HG03520 (cell line): ENCODE measurements at regions not wholly inside any gene's neighbourhood (a gene's known extent, or its start where the extent isn't known, plus 50 kb on each side); places are given as distances from the start of the nearest gene placed in this dataset.

Experiments used
- ATAC-seq: cut with Tn5 transposase; IDR thresholded peaks from one replicate; pipeline ENCODE4 v1.9.1; 2021; ENCODE audit warnings: mild to moderate bottlenecking, moderate library complexity; ENCODE audit not compliant: unreplicated experiment

DNA sequence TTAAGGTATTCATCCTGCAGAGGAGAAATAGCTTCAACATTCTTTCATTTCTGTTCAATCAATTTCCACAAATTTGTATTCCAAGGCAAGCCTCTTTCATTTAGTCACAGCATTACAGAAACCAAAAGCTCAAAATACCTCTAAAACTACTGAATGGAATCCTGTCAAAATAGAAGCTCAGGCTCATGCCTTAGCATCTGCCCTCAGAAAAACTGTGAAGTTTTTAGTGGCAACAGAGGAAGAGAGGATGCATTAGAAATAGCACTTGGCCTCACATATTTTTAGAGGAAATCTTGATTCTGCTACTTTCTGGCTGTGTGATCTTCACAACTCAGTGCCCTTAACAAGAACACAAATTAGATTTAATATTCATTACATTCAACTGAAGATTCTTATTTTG is 69.1 kb upstream of the GALNT13 start:
- no peak for ATAC-seq

DNA sequence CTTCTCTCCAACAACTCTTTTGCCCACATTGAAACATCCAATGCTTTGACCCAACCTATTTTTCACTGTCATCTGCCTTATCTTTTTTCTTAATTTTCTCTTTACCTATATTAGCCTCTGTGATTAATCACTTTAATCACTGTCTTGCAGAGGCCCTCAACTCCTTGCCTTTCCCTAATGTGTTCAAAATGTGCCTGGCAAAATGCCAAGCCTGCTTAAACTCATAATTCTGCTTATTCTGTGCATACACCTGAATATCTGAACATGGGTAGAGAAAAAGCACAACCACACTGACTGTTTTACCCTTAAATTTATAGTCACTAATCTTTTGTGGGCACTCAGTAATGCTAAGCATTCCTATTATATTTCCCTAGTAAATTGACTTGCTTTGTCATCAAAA is 63.0 kb upstream of the GALNT13 start:
- ATAC-seq = no peak

DNA sequence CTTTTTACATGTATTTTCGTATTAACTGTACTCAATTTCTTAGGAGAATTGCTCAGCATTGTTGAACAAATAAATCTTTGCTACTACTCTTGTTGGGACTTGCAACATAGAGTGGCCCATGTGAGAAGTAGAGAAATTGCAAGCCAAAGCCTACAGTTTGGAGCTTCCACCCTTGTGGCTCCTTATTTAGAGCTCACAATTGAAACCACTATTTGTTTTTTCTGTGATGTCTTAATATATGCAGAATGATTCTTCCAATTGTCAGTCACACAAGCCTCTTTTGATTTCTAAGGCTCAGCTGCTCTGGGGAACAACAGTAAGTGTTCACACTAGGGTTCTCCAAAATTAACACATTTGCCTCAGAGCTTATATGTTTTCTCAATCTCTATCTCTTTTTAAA is 60.2 kb upstream of the GALNT13 start:
- ATAC-seq = no peak

DNA sequence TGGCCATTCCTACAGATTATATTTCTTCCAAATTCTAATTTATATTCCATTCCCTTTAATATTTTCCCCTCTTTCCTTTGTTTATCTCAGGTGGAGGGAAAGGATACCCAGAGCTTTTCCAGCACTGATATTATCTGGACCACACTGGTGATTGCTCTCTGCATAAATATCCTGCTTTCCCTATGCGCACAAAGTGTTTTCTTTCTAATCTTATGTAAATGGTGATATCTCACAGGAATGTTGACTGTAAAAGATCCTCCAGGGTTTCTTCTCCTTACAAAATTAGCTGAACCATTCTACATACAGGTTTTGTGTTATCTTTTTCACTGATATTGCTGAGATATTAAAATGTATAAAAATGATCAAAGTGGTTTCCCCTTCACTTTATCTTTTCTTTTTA is 59.1 kb upstream of the GALNT13 start:
- no peak for ATAC-seq

DNA sequence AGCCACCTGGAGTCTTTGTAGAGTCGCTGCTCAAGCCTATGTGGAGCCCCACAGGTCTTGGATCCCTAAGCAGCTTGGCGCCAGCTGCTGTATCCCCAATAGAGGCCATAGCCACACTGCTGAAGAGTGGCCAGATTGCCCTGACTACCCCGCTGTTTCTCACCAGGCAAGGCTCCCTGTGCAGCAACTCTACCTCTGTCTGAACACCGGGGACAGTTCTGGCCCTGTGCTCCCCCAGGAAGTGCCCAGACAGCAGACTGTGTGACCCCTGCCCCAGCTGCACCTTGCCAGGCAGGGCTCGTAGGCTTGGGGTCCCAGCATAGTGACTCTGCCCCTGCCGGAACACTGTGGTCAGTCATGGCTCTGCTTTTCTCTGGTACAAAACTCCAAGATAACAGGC is 53.5 kb upstream of the GALNT13 start:
- ATAC-seq = no peak

DNA sequence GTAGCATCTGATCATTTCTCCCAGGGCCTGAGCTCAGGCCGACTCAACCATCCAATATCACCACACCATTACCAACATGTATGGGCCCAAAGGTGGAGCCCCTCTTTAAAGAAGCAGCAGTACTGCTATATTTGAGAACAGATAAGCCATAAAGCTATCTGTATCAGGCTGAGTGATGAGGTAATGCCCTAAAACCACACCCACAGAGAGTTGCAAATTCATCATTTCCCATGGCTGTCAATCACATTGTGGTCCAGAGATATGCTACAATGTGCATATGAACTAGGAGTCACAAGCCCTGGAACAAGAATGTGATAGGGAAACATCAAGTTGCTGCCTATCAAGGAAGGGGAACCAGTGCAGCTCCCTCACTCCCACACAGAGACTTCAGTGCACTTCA is 52.6 kb upstream of the GALNT13 start:
- ATAC-seq = no peak

DNA sequence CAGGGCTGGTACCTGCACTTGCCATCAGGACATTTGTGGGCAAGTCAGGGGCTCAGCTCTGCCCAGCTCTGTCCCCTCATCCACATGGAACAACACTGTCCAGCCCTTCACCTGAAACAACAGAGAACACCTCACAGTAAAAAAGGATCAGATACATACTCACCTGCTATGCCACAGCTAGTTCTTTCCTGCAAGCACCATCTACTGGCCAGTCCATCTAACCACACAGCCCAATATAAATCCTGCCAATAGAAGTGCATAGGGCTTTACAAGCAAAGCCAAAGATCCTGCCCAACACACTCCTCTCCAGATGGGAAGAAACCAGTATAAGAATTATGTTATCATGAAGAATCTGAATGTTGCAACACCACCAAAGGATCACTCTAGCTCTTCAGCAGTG is 52.2 kb upstream of the GALNT13 start:
- no peak for ATAC-seq
